HG03469 (cell line): ENCODE measurements at regions not wholly inside any gene's neighbourhood (a gene's known extent, or its start where the extent isn't known, plus 50 kb on each side); places are given as distances from the start of the nearest gene placed in this dataset.

Experiments used
- ATAC-seq: cut with Tn5 transposase; IDR thresholded peaks from one replicate; pipeline ENCODE4 v1.9.1; 2021; ENCODE audit warnings: mild to moderate bottlenecking, moderate library complexity, moderate number of reproducible peaks; ENCODE audit not compliant: unreplicated experiment

- no peak for ATAC-seq
These were observed 53.7 kb upstream of the SLC4A10 start for GRCh38 chr2:161570424-161571050.

GRCh38 chr2:161571051-161571429, 53.2 kb upstream of the SLC4A10 start:
- no peak for ATAC-seq
